ENCODE measurements at regions not wholly inside any gene's neighbourhood (a gene's known extent, or its start where the extent isn't known, plus 50 kb on each side); places are given as distances from the start of the nearest gene placed in this dataset.

GRCh38 chr2:134201533-134201932, 52.3 kb upstream of the MGAT5 start:
- peaks cover 17% of the 10 kb centered on the region for H3K4me1 Mint-ChIP-seq (ENCODE audit: unreplicated experiment)
- DNase-seq (ENCODE audit: extremely low spot score, unreplicated experiment): no peak
- TF ChIP-seq, protein P1, sequence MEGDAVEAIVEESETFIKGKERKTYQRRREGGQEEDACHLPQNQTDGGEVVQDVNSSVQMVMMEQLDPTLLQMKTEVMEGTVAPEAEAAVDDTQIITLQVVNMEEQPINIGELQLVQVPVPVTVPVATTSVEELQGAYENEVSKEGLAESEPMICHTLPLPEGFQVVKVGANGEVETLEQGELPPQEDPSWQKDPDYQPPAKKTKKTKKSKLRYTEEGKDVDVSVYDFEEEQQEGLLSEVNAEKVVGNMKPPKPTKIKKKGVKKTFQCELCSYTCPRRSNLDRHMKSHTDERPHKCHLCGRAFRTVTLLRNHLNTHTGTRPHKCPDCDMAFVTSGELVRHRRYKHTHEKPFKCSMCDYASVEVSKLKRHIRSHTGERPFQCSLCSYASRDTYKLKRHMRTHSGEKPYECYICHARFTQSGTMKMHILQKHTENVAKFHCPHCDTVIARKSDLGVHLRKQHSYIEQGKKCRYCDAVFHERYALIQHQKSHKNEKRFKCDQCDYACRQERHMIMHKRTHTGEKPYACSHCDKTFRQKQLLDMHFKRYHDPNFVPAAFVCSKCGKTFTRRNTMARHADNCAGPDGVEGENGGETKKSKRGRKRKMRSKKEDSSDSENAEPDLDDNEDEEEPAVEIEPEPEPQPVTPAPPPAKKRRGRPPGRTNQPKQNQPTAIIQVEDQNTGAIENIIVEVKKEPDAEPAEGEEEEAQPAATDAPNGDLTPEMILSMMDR (IDR thresholded peaks at IDR 0.05): no peak
- H3K36me3 Mint-ChIP-seq (ENCODE audit: unreplicated experiment): no peaks in the 10 kb centered on the region
- no peaks in the 10 kb centered on the region for H3K9me3 Mint-ChIP-seq (ENCODE audit: unreplicated experiment)
- H3K27ac Mint-ChIP-seq (ENCODE audit: unreplicated experiment): no peak overlapping the region
- no peak overlapping the region for H3K4me3 Mint-ChIP-seq (ENCODE audit: unreplicated experiment)
- no peaks in the 10 kb centered on the region for H3K27me3 Mint-ChIP-seq (ENCODE audit: unreplicated experiment)

GRCh38 chr2:134202371-134202770, 51.5 kb upstream of the MGAT5 start:
- no peaks in the 10 kb centered on the region for H3K9me3 Mint-ChIP-seq (ENCODE audit: unreplicated experiment)
- peak overlapping the region; percentile 9 for H3K27ac Mint-ChIP-seq (ENCODE audit: unreplicated experiment)
- H3K36me3 Mint-ChIP-seq (ENCODE audit: unreplicated experiment): no peaks in the 10 kb centered on the region
- H3K4me1 Mint-ChIP-seq (ENCODE audit: unreplicated experiment): peaks cover 23% of the 10 kb centered on the region
- no peak for DNase-seq (ENCODE audit: extremely low spot score, unreplicated experiment)
- no peak overlapping the region for H3K4me3 Mint-ChIP-seq (ENCODE audit: unreplicated experiment)
- H3K27me3 Mint-ChIP-seq (ENCODE audit: unreplicated experiment): no peaks in the 10 kb centered on the region
- TF ChIP-seq, protein P1 (IDR thresholded peaks at IDR 0.05): no peak

DNA sequence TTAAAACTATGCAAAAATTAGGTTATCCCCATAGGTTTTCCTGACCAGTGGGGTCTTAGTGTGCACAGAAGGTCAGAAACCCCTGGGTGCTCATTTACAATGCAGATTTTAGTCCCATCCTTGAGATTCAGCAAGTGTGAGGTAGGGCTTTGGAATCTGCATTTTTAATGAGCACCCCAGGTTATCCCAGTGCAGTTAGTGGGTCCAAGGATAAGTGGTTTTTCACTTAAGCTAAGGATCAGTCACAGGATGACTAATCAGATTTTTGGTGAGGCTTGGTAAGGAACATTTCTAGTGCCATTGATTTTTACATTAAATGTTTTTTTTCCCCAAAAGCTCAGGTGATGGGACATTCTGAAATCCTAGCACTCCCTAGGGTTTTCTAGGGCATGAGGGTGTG, 50.7 kb upstream of the MGAT5 start:
- peaks cover 23% of the 10 kb centered on the region for H3K4me1 Mint-ChIP-seq (ENCODE audit: unreplicated experiment)
- H3K9me3 Mint-ChIP-seq (ENCODE audit: unreplicated experiment): no peaks in the 10 kb centered on the region
- TF ChIP-seq, protein P1 (IDR thresholded peaks at IDR 0.05): no peak
- no peak for DNase-seq (ENCODE audit: extremely low spot score, unreplicated experiment)
- H3K27me3 Mint-ChIP-seq (ENCODE audit: unreplicated experiment): no peaks in the 10 kb centered on the region
- H3K4me3 Mint-ChIP-seq (ENCODE audit: unreplicated experiment): no peak overlapping the region
- no peak overlapping the region for H3K27ac Mint-ChIP-seq (ENCODE audit: unreplicated experiment)
- no peaks in the 10 kb centered on the region for H3K36me3 Mint-ChIP-seq (ENCODE audit: unreplicated experiment)

Small RNA genes in the stretch of these regions (microRNA-seq; reads per million reads assigned to microRNA genes)
- gene MIR3679 (ENCODE audit: unreplicated experiment): 1.6 reads per million

Measured in osteocyte (in vitro differentiated cells).